OCI-LY7 (cell line): ENCODE measurements at regions not wholly inside any gene's neighbourhood (a gene's known extent, or its start where the extent isn't known, plus 50 kb on each side); places are given as distances from the start of the nearest gene placed in this dataset.

Source experiments
- CTCF ChIP-seq: fragments of 200-600 bp; sonication (generic); conservative IDR thresholded peaks from 2 replicates; pipeline ENCODE4 v1.5.1; 2014; ENCODE audit warnings: mild to moderate bottlenecking, antibody characterized with exemption, low read length, moderate library complexity, mixed read lengths
- EZH2phosphoT487 ChIP-seq: fragments of 200-600 bp; sonication (generic); IDR thresholded peaks from 2 replicates; pipeline ENCODE4 v1.6.1; 2018; ENCODE audit warnings: low read depth, borderline replicate concordance, mild to moderate bottlenecking, mixed run types, antibody characterized with exemption, low read length, moderate library complexity, mixed read lengths

- TF ChIP-seq CTCF, result no peak
- no peak for TF ChIP-seq EZH2phosphoT487
Measured at GRCh38 chr1:99560207-99561040, 85.5 kb upstream of the PALMD start.
